Stimulated activated CD4-positive, alpha-beta T cell treated with anti-CD3 and anti-CD28 coated beads, TNF-alpha, amount 100 ng/mL, for 4 hours (primary cell): ENCODE measurements at regions not wholly inside any gene's neighbourhood (a gene's known extent, or its start where the extent isn't known, plus 50 kb on each side); places are given as distances from the start of the nearest gene placed in this dataset.

Experiments used
- DNase-seq, 3 experiments: peaks; one replicate each; pipeline ENCODE4 v3.0.0-alpha.2; 2020; ENCODE audit warnings: low read depth in 3 of 3

DNA sequence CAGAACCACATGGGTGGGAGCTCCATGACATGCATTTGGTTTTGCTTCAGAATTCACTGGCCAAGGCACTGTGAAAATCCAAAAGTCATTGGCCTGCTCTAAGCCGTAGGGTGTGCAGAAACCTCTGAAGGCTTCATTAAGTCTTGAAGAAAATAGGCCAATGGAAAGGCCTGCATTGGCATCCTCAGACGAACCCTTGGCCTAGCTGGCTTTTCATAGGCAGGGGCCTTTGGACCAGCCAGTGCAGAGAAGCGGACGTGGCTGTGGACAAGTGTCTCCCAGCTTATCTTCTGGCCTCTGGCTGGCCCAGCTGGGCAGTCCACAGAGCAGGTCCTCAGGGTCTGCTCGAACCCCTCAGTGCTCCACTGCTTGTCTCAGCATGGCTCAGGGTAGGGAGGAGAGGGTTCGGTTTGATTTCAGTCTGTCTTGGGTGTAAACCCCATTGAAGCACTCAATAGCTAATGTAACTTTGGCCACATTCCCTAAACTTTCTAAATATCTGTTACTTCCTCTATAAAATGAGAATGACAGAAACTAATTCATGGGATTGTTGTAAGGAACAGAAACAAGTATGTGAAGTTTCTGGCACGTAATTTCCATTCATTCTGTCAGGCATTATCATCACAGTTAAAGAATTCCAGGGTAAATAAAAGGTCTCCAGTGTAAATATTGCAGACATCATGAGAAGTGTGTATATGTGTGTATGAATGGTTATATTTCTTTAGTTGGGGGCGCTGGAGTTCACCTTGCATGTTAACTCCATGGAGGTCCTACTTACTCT lies 125.5 kb downstream of the TFCP2L1 start:
- no peak for DNase-seq

DNA sequence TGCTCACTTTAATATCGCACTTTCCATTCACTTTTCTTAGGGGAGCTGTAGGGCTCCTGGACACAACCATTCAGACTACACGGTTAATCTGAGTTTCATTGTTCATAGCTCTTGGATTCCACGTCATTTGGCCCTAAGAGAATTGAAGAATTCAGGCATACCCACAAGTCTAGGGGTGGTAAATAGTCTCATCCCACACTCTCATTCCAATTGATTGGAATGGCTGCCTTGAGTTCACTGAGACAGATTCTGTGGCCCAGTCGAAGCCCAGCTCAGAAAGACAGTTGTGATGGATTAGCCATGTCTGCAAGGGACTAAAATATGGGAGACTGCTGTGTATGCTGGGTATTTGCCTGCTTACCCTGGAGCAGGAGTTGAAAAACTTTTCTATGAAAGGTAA lies 124.6 kb downstream of the TFCP2L1 start:
- no peak for DNase-seq

DNA sequence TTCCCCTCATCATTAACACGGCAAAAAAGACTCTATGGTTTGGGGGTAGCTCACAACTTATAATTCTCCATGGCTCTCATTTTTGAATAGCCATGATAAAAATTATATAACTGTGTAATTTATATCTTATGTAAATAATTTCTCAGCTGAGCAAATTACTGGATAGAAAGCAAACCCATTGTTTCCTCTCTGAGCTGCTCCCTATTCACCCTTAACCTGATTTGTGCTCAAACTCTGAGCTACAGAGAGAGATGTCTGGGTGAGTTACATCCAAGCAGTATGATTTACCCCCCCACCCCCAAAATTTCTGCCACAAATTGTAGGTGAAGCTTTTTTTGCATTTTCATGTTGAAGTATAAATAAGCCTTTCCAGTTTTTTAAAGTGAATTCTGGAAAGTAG lies 123.7 kb downstream of the TFCP2L1 start:
- no peak for DNase-seq

DNA sequence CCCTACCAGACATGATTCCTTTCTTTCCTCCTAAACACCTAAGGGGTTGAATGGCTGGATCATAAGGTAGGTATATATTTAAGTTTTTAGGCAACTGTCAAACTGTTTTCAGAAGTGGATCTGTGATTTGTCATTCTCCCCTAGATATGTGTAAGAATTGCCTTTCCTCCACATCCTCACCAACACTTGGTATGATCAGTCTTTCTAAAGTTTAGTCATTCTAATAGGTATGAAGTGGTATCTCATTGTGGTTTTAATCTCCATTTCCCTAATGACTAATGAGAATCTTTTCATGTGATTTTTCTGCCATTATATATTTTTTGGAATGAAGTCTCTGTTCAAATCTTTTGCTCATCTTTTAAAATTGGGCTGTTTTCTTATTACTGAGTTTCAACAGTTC lies 122.1 kb downstream of the TFCP2L1 start:
- no peak for DNase-seq

DNA sequence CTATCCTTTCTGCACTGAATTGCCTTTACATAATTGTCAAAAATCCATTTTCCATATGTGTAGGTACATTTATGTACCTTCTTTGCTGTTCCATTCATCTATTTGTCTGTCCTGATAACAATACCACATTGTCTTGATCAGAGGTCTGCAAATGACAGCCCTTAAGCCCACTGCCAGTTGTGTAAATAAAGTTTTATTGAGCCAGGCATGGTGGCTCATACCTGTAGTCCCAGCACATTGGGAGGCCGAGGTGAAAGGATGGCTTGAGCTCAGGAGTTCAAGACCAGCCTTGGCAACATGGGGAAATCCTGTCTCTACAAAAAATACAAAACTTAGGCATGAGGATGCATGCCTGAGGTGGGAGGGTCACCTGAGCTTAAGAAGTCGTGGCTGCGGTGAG lies 121.0 kb downstream of the TFCP2L1 start:
- no peak for DNase-seq

DNA sequence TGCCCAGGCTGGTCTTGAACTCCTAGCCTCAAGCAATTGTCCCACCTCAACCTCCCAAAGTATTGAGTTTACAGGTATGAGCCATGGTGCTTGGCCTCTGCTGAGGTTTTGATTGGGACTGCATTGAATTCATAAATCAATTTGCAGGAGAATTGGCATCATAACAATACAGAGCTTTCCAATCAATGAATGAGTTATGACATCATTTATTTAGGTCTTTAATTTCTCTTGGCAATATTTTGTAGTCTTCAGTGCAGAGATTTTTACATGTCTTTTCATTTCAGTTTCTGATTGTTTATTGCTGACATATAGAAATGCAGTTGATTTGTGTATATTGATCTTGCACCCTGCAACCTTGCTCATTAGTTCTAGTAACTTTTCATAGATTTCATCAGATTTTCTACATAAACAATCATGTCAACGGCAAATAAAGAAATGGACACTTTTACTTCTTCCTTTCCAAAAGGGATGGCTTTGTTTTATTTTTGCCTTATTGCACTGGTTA lies 119.9 kb downstream of the TFCP2L1 start:
- no peak for DNase-seq
